Tibial nerve (tissue), 4 donors: ENCODE measurements at regions not wholly inside any gene's neighbourhood (a gene's known extent, or its start where the extent isn't known, plus 50 kb on each side); places are given as distances from the start of the nearest gene placed in this dataset.
"Not testable (repeated sequence)": the region's sequence is repeated elsewhere in the genome, so short reads cannot be mapped to it uniquely, and the experiment has no call there.

ENCODE experiments used
- CTCF ChIP-seq, 5 experiments: fragments of 200-600 bp in 3 of 5; fragments of 450-650 bp in 2 of 5; sonication (generic) in 3 of 5; IDR thresholded peaks; one replicate each; pipeline ENCODE4 v1.5.1; 2016 to 2019; ENCODE audit warnings: antibody characterized with exemption in 5 of 5, mild to moderate bottlenecking in 3 of 5, moderate library complexity in 2 of 5
- EP300 ChIP-seq, 2 donors: sonication (generic); formaldehyde crosslinking; IDR thresholded peaks; one replicate each; pipeline ENCODE4 v1.6.1; 2017; ENCODE audit warnings: antibody characterized with exemption in 2 of 2, mild to moderate bottlenecking in 1 of 2

GRCh38 chr7:93658163-93658562 is 83.6 kb upstream of the CALCR start:
- TF ChIP-seq EP300, CTCF (IDR thresholded peaks at IDR 0.05): not testable (repeated sequence)
